GM21737 (cell line): ENCODE measurements at regions not wholly inside any gene's neighbourhood (a gene's known extent, or its start where the extent isn't known, plus 50 kb on each side); places are given as distances from the start of the nearest gene placed in this dataset.
"Not testable (repeated sequence)": the region's sequence is repeated elsewhere in the genome, so short reads cannot be mapped to it uniquely, and the experiment has no call there.

Source experiments
- ATAC-seq: cut with Tn5 transposase; IDR thresholded peaks from one replicate; pipeline ENCODE4 v1.9.1; 2021; ENCODE audit warnings: mild to moderate bottlenecking, moderate library complexity; ENCODE audit not compliant: unreplicated experiment

DNA sequence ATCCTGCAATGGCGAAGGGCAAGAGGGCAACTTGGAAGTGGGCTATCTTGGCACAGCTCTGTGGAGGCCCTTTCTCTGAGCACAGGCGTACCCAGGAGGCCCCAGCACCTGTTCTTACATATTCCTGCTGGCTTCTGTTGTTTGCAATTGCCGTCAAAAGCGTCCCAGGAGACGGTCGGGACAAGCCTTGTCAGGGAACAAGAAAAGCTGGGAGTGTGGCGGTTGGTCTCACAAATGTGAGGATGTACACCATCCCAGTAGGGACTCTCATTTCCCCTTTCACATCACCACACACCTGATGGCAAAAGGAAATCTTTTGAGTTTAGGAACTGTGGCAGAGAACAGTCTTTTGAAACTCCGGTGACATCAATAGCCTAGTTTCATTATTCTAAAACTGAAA, 94.7 kb upstream of the EFEMP1 start:
- ATAC-seq = no peak

GRCh38 chr2:56021136-56021474, 97.5 kb upstream of the EFEMP1 start:
- no peak for ATAC-seq

- no peak for ATAC-seq
These were observed 98.0 kb upstream of the EFEMP1 start for GRCh38 chr2:56021579-56021978.

DNA sequence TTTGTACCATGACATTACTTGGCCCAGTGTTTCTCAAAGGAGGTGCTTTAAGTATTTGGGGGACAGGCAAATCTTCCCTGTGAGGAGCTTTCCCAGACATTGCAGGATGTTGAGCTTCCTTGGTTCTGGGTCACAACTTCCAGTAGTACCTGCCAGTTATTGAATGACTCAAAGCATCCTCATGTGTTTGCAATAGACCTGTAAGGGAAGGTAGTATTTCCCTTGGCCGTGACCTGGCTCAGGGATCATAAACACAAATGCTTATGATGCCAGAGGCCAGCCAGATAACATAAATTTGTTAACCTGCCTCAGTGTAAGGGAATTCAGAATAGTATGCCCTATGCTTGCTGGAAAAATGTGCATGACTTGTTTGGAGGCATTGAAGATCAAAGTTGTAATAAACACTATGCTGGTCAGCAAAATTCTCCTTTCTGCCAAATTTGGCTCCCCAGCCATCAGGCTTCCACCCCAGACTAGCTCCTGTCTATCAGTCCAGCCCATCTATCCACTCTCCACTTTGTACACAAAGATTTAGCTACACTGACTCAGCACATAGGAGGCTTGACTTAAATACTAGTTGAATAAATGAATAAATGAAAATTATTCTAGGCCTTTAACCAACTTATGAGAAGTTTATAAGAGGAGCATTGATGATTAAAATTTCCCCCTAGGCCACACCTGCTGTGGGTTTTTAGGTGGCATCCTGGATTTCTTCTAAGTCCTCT, 102.0 kb upstream of the EFEMP1 start:
- no peak for ATAC-seq

DNA sequence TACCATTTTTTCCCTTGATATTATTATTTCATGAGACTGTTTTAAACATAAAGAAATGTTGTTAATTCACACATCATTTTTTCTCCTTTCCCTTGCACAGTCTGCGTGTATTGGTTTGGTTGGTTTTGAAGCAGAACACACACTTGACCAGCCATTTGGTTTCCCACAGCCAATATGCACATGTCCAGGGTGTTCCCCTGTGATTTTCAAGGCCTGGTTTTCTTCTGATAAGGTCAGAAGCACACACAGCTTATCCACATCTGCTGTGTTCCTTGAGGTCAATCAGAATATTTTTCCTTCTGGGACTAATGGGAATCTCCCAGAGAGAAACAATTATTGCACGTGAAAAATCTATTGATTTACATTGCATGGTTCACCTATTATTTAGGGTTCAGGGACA, 103.2 kb upstream of the EFEMP1 start:
- no peak for ATAC-seq

GRCh38 chr2:56030062-56030461, 106.5 kb upstream of the EFEMP1 start:
- no peak for ATAC-seq

GRCh38 chr2:56030901-56031300, 107.3 kb upstream of the EFEMP1 start:
- ATAC-seq = no peak

DNA sequence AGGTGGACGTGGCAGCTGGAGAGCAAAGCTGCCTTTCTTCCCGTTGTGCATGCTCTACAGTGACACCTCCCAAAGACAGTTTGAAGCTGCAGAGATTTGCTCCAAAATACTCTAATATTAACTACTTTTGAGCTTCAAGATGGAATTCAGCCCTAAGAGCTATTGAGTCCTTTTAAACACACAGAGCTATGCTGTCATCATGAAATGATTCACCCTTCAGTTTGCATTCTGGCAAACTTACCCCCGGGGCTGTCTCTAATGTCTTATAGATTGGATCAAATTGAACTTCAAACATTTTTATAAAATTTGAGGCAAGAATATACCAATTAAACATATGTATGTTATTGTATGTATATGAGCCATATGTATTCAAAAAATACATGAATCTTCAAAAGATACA, 110.7 kb upstream of the EFEMP1 start:
- ATAC-seq = no peak

- ATAC-seq = no peak
These were observed 116.6 kb upstream of the EFEMP1 start for GRCh38 chr2:56040189-56040588.

DNA sequence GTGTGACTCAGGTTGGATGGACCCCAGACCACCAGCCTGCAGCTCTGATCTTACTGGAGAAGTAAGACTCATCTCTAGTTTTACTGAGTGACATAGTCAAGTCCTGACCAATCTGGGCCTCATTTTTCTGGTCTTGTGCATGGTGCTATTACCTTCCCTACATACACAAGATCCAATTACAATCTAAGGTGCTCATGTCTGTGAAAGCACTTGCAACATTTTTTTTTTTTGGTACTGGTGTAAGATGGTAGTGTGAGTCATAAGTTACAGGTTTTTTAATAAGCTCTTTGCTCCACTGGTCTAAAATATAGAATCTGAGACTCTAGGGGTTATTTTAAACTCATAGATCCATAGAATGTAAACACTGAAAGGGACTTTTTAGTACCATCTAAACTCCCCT, 117.3 kb upstream of the EFEMP1 start:
- ATAC-seq = no peak

- ATAC-seq = no peak
These were observed 123.6 kb upstream of the EFEMP1 start for GRCh38 chr2:56047136-56047535.

GRCh38 chr2:56049233-56049845, 125.8 kb upstream of the EFEMP1 start:
- no peak for ATAC-seq

- ATAC-seq = no peak
These were observed 130.1 kb upstream of the EFEMP1 start for GRCh38 chr2:56053679-56054078.

GRCh38 chr2:56055405-56055804, 128.4 kb upstream of the CCDC85A start:
- no peak for ATAC-seq

GRCh38 chr2:56061327-56061726, 122.5 kb upstream of the CCDC85A start:
- not testable (repeated sequence) for ATAC-seq

GRCh38 chr2:56068746-56069145, 115.0 kb upstream of the CCDC85A start:
- ATAC-seq = no peak

GRCh38 chr2:56077359-56077915, 106.4 kb upstream of the CCDC85A start:
- ATAC-seq = no peak

- no peak for ATAC-seq
These were observed 101.1 kb upstream of the CCDC85A start for GRCh38 chr2:56082665-56083064.

GRCh38 chr2:56084111-56084901, 99.5 kb upstream of the CCDC85A start:
- no peak for ATAC-seq

DNA sequence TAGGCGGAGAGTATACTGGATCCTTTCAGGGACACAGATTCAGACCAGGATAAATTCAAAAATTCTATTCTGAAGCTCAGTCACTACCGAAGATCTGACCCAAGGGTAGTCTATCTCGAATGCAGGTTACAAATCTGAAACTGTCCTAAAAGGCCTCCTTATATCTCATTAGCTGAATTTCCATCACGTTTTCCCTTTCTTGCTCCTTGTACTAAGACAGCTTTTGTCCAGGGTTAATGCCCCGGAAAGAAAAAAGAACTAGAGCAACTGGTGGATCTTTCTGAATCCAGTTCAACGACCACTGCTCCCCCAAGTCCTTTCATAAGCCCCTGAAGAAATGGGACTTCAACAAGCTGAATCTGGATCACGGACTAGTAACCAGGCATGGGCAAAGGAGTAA, 97.5 kb upstream of the CCDC85A start:
- ATAC-seq = no peak

DNA sequence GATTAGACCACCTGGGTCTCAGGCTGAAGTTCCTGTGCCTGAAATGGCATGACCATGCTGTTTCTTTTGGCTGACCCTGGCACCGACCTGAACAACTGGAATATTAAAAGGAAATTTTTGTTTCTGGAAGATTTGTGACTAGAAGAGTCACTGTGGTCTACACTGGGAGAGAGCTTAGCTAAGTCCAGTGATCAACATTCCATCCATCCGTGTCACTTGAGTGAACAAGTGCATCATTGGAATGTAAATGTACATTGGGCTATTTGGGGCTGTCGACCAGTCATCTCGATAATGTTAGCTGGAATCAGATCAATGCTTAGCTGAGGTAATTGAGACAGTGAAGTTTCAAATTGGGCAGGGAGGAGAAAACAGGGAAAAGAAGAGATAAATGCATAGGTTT, 95.4 kb upstream of the CCDC85A start:
- no peak for ATAC-seq

DNA sequence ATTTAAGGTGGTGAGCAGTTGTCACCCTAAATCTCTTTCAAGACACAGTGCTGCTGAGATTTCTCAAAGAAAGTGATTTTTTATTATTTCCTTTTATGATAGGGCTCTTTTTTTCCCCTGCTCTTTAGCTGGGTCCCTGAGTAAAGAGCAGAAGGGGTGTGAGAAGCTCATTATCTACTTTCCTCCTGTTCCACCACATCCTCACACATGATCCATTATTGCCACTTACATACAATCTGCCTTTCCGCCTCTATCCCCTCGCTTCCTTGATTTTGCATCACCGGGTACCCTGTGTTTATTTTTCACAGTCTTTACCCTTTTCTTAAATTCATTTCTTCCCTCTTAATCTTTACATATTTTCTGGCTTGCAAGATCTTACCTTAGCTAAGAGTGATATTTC, 93.9 kb upstream of the CCDC85A start:
- ATAC-seq = no peak
